HepG2 (cell line): ENCODE measurements at regions not wholly inside any gene's neighbourhood (a gene's known extent, or its start where the extent isn't known, plus 50 kb on each side); places are given as distances from the start of the nearest gene placed in this dataset.

Experiments used
- ATAC-seq: fragments of 200-7000 bp; cut with Tn5 transposase; 3 replicates; pipeline ENCODE4 v1.9.1; 2020; ENCODE audit warnings: mild to moderate bottlenecking, moderate library complexity
- BruUV-seq: library from RNA; stranded (reverse); fragments of 400-500 nt; replicated peaks from 2 replicates; lab custom pipeline; 2021; lab: Mats Ljungman, UMichigan
- CTCF ChIA-PET: fragments of 300-600 bp; formaldehyde crosslinking; extraction: SDS; loops from one replicate; lab custom pipeline; 2021; ENCODE audit warnings: low total read pairs, inconsistent platforms, low intra/inter-chr PET ratio; lab: Yijun Ruan, JAX
- POLR2A ChIA-PET: fragments of 350-600 bp; sonication (Branson Sonifier 250); formaldehyde crosslinking; loops from one replicate; lab custom pipeline; 2020; ENCODE audit warnings: antibody characterized with exemption, inconsistent platforms; lab: Yijun Ruan, JAX
- DNase-seq: peaks from one replicate; pipeline ENCODE4 v3.0.0-alpha.2; 2015; ENCODE audit warnings: low spot score
- FAIRE-seq: peaks from 3 replicates; lab custom pipeline; 2011; peaks lifted over from hg19 to GRCh38; lab: Jason Lieb, UNC
- H2AFZ ChIP-seq: one replicate; pipeline ENCODE4 v1.6.1; 2011; ENCODE audit warnings: low read length, inconsistent platforms
- H3K27ac ChIP-seq: fragments of 300-600 bp; 3 replicates; pipeline ENCODE4 v1.8.0; 2011; ENCODE audit warnings: mixed run types, mild to moderate bottlenecking, mixed read lengths, low read length, inconsistent platforms; ENCODE audit not compliant: insufficient read depth; ENCODE audit errors: extremely low read length
- H3K27me3 ChIP-seq, 2 experiments: fragments of 200-600 bp in 1 of 2; 2 replicates in 1 of 2; 3 replicates in 1 of 2; pipeline versions ENCODE4 v1.6.0 to v1.8.0; 2011; ENCODE audit warnings: low read length in 2 of 2, mild to moderate bottlenecking in 2 of 2, moderate library complexity in 2 of 2, inconsistent platforms in 1 of 2; ENCODE audit not compliant: insufficient read depth in 2 of 2, control insufficient read depth in 1 of 2
- H3K36me3 ChIP-seq, 2 experiments: fragments of 200-600 bp in 1 of 2; replicated peaks in 1 of 2; 2 replicates in 1 of 2; 3 replicates in 1 of 2; pipeline versions ENCODE4 v1.5.1 to v1.8.0; 2011; ENCODE audit warnings: low read length in 2 of 2, inconsistent platforms in 1 of 2; ENCODE audit not compliant: insufficient read depth in 2 of 2, control insufficient read depth in 1 of 2
- H3K4me1 ChIP-seq: 2 replicates; pipeline ENCODE4 v1.5.1; 2012; ENCODE audit warnings: low read length, inconsistent platforms; ENCODE audit not compliant: insufficient read depth
- H3K4me2 ChIP-seq: 2 replicates; pipeline ENCODE4 v1.6.0; 2011; ENCODE audit warnings: low read depth, low read length, inconsistent platforms
- H3K4me3 ChIP-seq, 3 experiments: fragments of 200-600 bp in 1 of 3; sonication (generic), shearing (Covaris generic) in 1 of 3; replicated peaks in 1 of 3; 2 replicates each; pipeline ENCODE4 v1.5.1; 2011 to 2016; ENCODE audit warnings: low read length in 3 of 3, inconsistent platforms in 2 of 3, low read depth in 2 of 3, mild to moderate bottlenecking in 2 of 3, control low read depth in 1 of 3, mixed read lengths in 1 of 3; ENCODE audit not compliant: insufficient read depth in 1 of 3
- H3K79me2 ChIP-seq: one replicate; pipeline ENCODE4 v1.6.1; 2011; ENCODE audit warnings: low read length, inconsistent platforms; ENCODE audit not compliant: insufficient read depth
- H3K9ac ChIP-seq: 2 replicates; pipeline ENCODE4 v1.6.0; 2011; ENCODE audit warnings: mild to moderate bottlenecking, low read depth, low read length, inconsistent platforms; ENCODE audit not compliant: insufficient read depth
- H3K9me3 ChIP-seq: 2 replicates; pipeline ENCODE4 v1.5.1; 2012; ENCODE audit warnings: mild to moderate bottlenecking, low read length
- H4K20me1 ChIP-seq: 2 replicates; pipeline ENCODE4 v1.6.0; 2011; ENCODE audit warnings: inconsistent platforms, mild to moderate bottlenecking, low read length, moderate library complexity; ENCODE audit not compliant: insufficient read depth
- CHCHD3 ChIP-seq: sonication (generic); formaldehyde crosslinking; IDR thresholded peaks from 2 replicates; pipeline ENCODE4 v1.8.0; 2022; ENCODE audit warnings: mild to moderate bottlenecking, missing genetic modification reagents, moderate library complexity
- GATAD2A ChIP-seq: IDR thresholded peaks from 2 replicates; pipeline ENCODE4 v1.6.1; 2016
- JDP2 ChIP-seq: sonication (generic); formaldehyde crosslinking; IDR thresholded peaks from 2 replicates; pipeline ENCODE4 v1.8.1; 2022; ENCODE audit warnings: missing genetic modification reagents, borderline replicate concordance
- NFATC3 ChIP-seq: sonication (generic); formaldehyde crosslinking; IDR thresholded peaks from 2 replicates; pipeline ENCODE4 v1.5.1; 2020; ENCODE audit warnings: mild to moderate bottlenecking, missing genetic modification reagents
- NFE2L1 ChIP-seq: sonication (generic); formaldehyde crosslinking; IDR thresholded peaks from 2 replicates; pipeline ENCODE4 v1.4.0; 2020; ENCODE audit warnings: missing genetic modification reagents, mild to moderate bottlenecking, borderline replicate concordance
- REST ChIP-seq, 2 experiments: IDR thresholded peaks; 2 replicates each; pipeline ENCODE4 v1.6.1; 2011 to 2012; ENCODE audit warnings: low read length in 2 of 2, borderline replicate concordance in 1 of 2, low read depth in 1 of 2, mild to moderate bottlenecking in 1 of 2, moderate library complexity in 1 of 2
- SAFB2 ChIP-seq: sonication (generic); formaldehyde crosslinking; IDR thresholded peaks from 2 replicates; pipeline ENCODE4 v1.5.1; 2020; ENCODE audit warnings: missing genetic modification reagents, low read depth, mild to moderate bottlenecking, borderline replicate concordance
- SIX4 ChIP-seq: sonication (generic); formaldehyde crosslinking; IDR thresholded peaks from 2 replicates; pipeline ENCODE4 v1.4.0; 2020; ENCODE audit warnings: missing genetic modification reagents
- THAP8 ChIP-seq: sonication (generic); formaldehyde crosslinking; IDR thresholded peaks from 2 replicates; pipeline ENCODE4 v1.5.1; 2020; ENCODE audit warnings: missing genetic modification reagents, mild to moderate bottlenecking, borderline replicate concordance
- ZNF350 ChIP-seq: sonication (generic); formaldehyde crosslinking; IDR thresholded peaks from 2 replicates; pipeline ENCODE4 v1.4.0; 2020; ENCODE audit warnings: mild to moderate bottlenecking, low read depth, missing genetic modification reagents, borderline replicate concordance
- ZNF724P ChIP-seq: sonication (generic); formaldehyde crosslinking; IDR thresholded peaks from 2 replicates; pipeline ENCODE4 v1.8.0; 2022; ENCODE audit warnings: missing genetic modification reagents, borderline replicate concordance
- ZSCAN22 ChIP-seq: sonication (generic); formaldehyde crosslinking; IDR thresholded peaks from 2 replicates; pipeline ENCODE4 v1.4.0; 2020; ENCODE audit warnings: mild to moderate bottlenecking, missing genetic modification reagents
- WGBS: methylation state at CpG from one replicate; pipeline ENCODE4 v1.1.6; 2017; ENCODE audit warnings: low lambda C conversion rate; 5-methylcytosine and 5-hydroxymethylcytosine counted together
- in situ Hi-C: cut with HindIII; loops from 2 replicates; pipeline ENCODE4 v1.10.0; 2017; ENCODE audit warnings: low pct_unique_long_range_greater_than_20kb; ENCODE audit not compliant: extremely low pct_ligation_motif_present
- intact Hi-C: fragments of 100-400 bp; cut with micrococcal nuclease; formaldehyde crosslinking; loops from one replicate; pipeline ENCODE4 v1.10.0; 2022; ENCODE audit not compliant: unreplicated experiment
- TF ChIP-seq, protein P1 (sequence below): sonication (generic); formaldehyde crosslinking; IDR thresholded peaks from 2 replicates; pipeline ENCODE4 v1.4.0; 2020; ENCODE audit warnings: missing genetic modification reagents

GRCh38 chr5:89954916-89955315 is 454.6 kb downstream of the CETN3 start:
- Histone ChIP-seq H3K79me2 (no peaks in the 10 kb centered on the region), H3K9me3 (no peaks in the 10 kb centered on the region), H3K27ac (no peak overlapping the region), H3K4me2 (no peak overlapping the region), H3K36me3 (no peaks in the 10 kb centered on the region), H3K4me3 (no peak overlapping the region), H3K9ac (no peak overlapping the region), H4K20me1 (no peaks in the 10 kb centered on the region), H2AFZ (no peak overlapping the region), H3K27me3 (no peaks in the 10 kb centered on the region), H3K4me1 (no peaks in the 10 kb centered on the region)
- TF ChIP-seq ZNF350 (no peak), NFE2L1 (CRISPR knock-in tag) (no peak), CHCHD3 (CRISPR knock-in tag) (no peak), NFATC3 (CRISPR knock-in tag) (no peak), GATAD2A (no peak), ZNF724P (no peak), SIX4 (CRISPR knock-in tag) (no peak), SAFB2 (no peak), JDP2 (CRISPR knock-in tag) (no peak), THAP8 (no peak), REST (IDR thresholded peaks at IDR 0.05; ENCODE audit: borderline replicate concordance in 1 of 2, low read depth in 1 of 2, low read length in 2 of 2) (no peak), ZSCAN22 (CRISPR knock-in tag) (no peak)
- TF ChIP-seq, protein P1, sequence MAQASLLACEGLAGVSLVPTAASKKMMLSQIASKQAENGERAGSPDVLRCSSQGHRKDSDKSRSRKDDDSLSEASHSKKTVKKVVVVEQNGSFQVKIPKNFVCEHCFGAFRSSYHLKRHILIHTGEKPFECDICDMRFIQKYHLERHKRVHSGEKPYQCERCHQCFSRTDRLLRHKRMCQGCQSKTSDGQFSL = no peak
- intact Hi-C loops (no loop called here), in situ Hi-C loops (no loop called here)
- ATAC-seq (no peak), FAIRE-seq (no peak), DNase-seq (no peak)
- POLR2A ChIA-PET = no interaction called here
- CTCF ChIA-PET = no interaction called here
- BruUV-seq = no TSS peak
- 16% methylated on average over 4 of the region's 4 CpGs for WGBS
